Hepatic stellate cell (primary cell): ENCODE measurements at regions not wholly inside any gene's neighbourhood (a gene's known extent, or its start where the extent isn't known, plus 50 kb on each side); places are given as distances from the start of the nearest gene placed in this dataset.

Experiments used
- DNase-seq: peaks from one replicate; pipeline ENCODE4 v3.0.0; 2011; ENCODE audit warnings: low spot score

GRCh38 chr1:213728593-213729536, 258.9 kb upstream of the PROX1 start:
- DNase-seq = no peak

- DNase-seq = no peak
Measured at GRCh38 chr1:213733705-213734104, 254.1 kb upstream of the PROX1 start.

GRCh38 chr1:213737398-213738035, 250.3 kb upstream of the PROX1 start:
- DNase-seq = no peak

- no peak for DNase-seq
Measured at GRCh38 chr1:213738658-213739057, 249.1 kb upstream of the PROX1 start.

- no peak for DNase-seq
Measured at GRCh38 chr1:213742992-213743391, 244.8 kb upstream of the PROX1 start.

- DNase-seq = no peak
Measured at GRCh38 chr1:213744780-213745179, 243.0 kb upstream of the PROX1 start.

- no peak for DNase-seq
Measured at GRCh38 chr1:213745451-213745850, 242.3 kb upstream of the PROX1 start.

- DNase-seq = no peak
Measured at GRCh38 chr1:213749558-213749957, 238.2 kb upstream of the PROX1 start.

- no peak for DNase-seq
Measured at GRCh38 chr1:213750231-213751063, 237.3 kb upstream of the PROX1 start.

GRCh38 chr1:213751064-213751397, 236.7 kb upstream of the PROX1 start:
- no peak for DNase-seq

GRCh38 chr1:213759359-213760181, 228.2 kb upstream of the PROX1 start:
- DNase-seq = no peak

- DNase-seq = no peak
Measured at GRCh38 chr1:213761845-213762407, 225.8 kb upstream of the PROX1 start.

- DNase-seq = no peak
Measured at GRCh38 chr1:213767683-213768082, 220.1 kb upstream of the PROX1 start.

- no peak for DNase-seq
Measured at GRCh38 chr1:213772128-213773063, 215.4 kb upstream of the PROX1 start.

- no peak for DNase-seq
Measured at GRCh38 chr1:213773975-213774374, 213.8 kb upstream of the PROX1 start.

GRCh38 chr1:213776969-213777368, 210.8 kb upstream of the PROX1 start:
- DNase-seq = no peak

- no peak for DNase-seq
Measured at GRCh38 chr1:213779228-213779627, 208.5 kb upstream of the PROX1 start.

- DNase-seq = no peak
Measured at GRCh38 chr1:213782941-213783672, 204.7 kb upstream of the PROX1 start.

- no peak for DNase-seq
Measured at GRCh38 chr1:213783893-213784292, 203.9 kb upstream of the PROX1 start.

- DNase-seq = no peak
Measured at GRCh38 chr1:213786683-213787082, 201.1 kb upstream of the PROX1 start.
